ENCODE measurements at regions not wholly inside any gene's neighbourhood (a gene's known extent, or its start where the extent isn't known, plus 50 kb on each side); places are given as distances from the start of the nearest gene placed in this dataset.
A peak's percentile ranks its signal among the peaks of the same experiment; 100 is the strongest.
"Not testable (repeated sequence)": the region's sequence is repeated elsewhere in the genome, so short reads cannot be mapped to it uniquely, and the experiment has no call there.

- TF ChIP-seq, protein P1, sequence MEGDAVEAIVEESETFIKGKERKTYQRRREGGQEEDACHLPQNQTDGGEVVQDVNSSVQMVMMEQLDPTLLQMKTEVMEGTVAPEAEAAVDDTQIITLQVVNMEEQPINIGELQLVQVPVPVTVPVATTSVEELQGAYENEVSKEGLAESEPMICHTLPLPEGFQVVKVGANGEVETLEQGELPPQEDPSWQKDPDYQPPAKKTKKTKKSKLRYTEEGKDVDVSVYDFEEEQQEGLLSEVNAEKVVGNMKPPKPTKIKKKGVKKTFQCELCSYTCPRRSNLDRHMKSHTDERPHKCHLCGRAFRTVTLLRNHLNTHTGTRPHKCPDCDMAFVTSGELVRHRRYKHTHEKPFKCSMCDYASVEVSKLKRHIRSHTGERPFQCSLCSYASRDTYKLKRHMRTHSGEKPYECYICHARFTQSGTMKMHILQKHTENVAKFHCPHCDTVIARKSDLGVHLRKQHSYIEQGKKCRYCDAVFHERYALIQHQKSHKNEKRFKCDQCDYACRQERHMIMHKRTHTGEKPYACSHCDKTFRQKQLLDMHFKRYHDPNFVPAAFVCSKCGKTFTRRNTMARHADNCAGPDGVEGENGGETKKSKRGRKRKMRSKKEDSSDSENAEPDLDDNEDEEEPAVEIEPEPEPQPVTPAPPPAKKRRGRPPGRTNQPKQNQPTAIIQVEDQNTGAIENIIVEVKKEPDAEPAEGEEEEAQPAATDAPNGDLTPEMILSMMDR (IDR thresholded peaks at IDR 0.05; ENCODE audit: low read length, missing control alignments), result no peak
- H3K4me3 ChIP-seq (replicated peaks; ENCODE audit: low read depth, low read length), result no peak overlapping the region
- DNase-seq (ENCODE audit: low read depth), result peak; percentile 33
These were observed 134.4 kb downstream of the COPRS start for GRCh38 chr17:31724619-31725018.

- no peak overlapping the region for H3K4me3 ChIP-seq (replicated peaks; ENCODE audit: low read depth, low read length)
- DNase-seq (ENCODE audit: low read depth), result peak; percentile 77
- TF ChIP-seq, protein P1 (IDR thresholded peaks at IDR 0.05; ENCODE audit: low read length, missing control alignments), result no peak
These were observed 135.0 kb downstream of the COPRS start for GRCh38 chr17:31724026-31724425.

GRCh38 chr17:31722251-31723056, 136.6 kb downstream of the COPRS start:
- no peak overlapping the region for H3K4me3 ChIP-seq (replicated peaks; ENCODE audit: low read depth, low read length)
- TF ChIP-seq, protein P1 (IDR thresholded peaks at IDR 0.05; ENCODE audit: low read length, missing control alignments), result no peak
- peak; percentile 58 for DNase-seq (ENCODE audit: low read depth)

GRCh38 chr17:31721291-31722025, 137.6 kb downstream of the COPRS start:
- DNase-seq (ENCODE audit: low read depth), result no peak
- TF ChIP-seq, protein P1 (IDR thresholded peaks at IDR 0.05; ENCODE audit: low read length, missing control alignments), result no peak
- H3K4me3 ChIP-seq (replicated peaks; ENCODE audit: low read depth, low read length), result no peak overlapping the region

DNA sequence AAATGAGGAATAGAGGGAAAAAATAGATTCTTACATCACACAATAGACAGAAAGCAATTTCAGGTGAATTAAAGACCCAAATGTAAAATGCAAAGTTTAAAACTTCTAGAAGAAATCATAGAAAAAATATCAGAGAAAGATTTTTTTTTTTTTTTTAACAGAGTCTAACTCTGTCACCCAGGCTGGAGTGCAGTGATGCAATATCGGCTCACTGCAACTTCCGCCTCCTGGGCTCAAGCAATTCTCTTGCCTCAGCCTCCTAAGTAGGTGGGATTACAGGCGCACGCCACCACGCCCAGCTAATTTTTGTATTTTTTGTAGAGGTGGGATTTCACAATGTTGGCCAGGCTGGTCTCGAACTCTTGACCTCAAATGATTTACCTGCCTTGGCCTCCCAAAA, 141.8 kb downstream of the COPRS start:
- DNase-seq (ENCODE audit: low read depth); H3K4me3 ChIP-seq (replicated peaks; ENCODE audit: low read depth, low read length): not testable (repeated sequence)

- DNase-seq (ENCODE audit: low read depth), result no peak
- TF ChIP-seq, protein P1 (IDR thresholded peaks at IDR 0.05; ENCODE audit: low read length, missing control alignments), result no peak
- H3K4me3 ChIP-seq (replicated peaks; ENCODE audit: low read depth, low read length), result no peak overlapping the region
These were observed 143.6 kb downstream of the COPRS start for GRCh38 chr17:31715446-31715845.

GRCh38 chr17:31704483-31704882, 154.6 kb downstream of the COPRS start:
- DNase-seq (ENCODE audit: low read depth), result no peak
- H3K4me3 ChIP-seq (replicated peaks; ENCODE audit: low read depth, low read length), result no peak overlapping the region
- TF ChIP-seq, protein P1 (IDR thresholded peaks at IDR 0.05; ENCODE audit: low read length, missing control alignments), result no peak

Measured in fibroblast of pulmonary artery (primary cell).